H1 (cell line): ENCODE measurements at regions not wholly inside any gene's neighbourhood (a gene's known extent, or its start where the extent isn't known, plus 50 kb on each side); places are given as distances from the start of the nearest gene placed in this dataset.

Source experiments
- CTCF ChIA-PET: fragments of 300-600 bp; sonication (Branson Sonifier 250); formaldehyde crosslinking; loops from one replicate; lab custom pipeline; 2021; ENCODE audit not compliant: partially characterized antibody; lab: Charles Lee
- POLR2A ChIA-PET: fragments of 300-600 bp; sonication (Branson Sonifier 250); formaldehyde crosslinking; loops from one replicate; lab custom pipeline; 2021; ENCODE audit warnings: inconsistent platforms; ENCODE audit not compliant: partially characterized antibody; lab: Charles Lee
- DNase-seq, 2 experiments: peaks; one replicate each; pipeline versions ENCODE4 v3.0.0 to v3.0.0-alpha.2; 2010 to 2022; ENCODE audit warnings: low spot score in 2 of 2, low read depth in 1 of 2, mixed read lengths in 1 of 2
- FAIRE-seq: peaks from 2 replicates; lab custom pipeline; 2011; peaks lifted over from hg19 to GRCh38; lab: Jason Lieb, UNC
- H2AFZ ChIP-seq: 2 replicates; pipeline ENCODE4 v1.8.1; 2012; ENCODE audit warnings: low read length, inconsistent platforms
- H2AK5ac ChIP-seq: 2 replicates; pipeline ENCODE4 v1.6.1; 2013; ENCODE audit warnings: low read depth, low read length
- H2BK120ac ChIP-seq: replicated peaks from 2 replicates; pipeline ENCODE3; 2013; ENCODE audit warnings: low read depth, low read length, inconsistent platforms
- H2BK12ac ChIP-seq: 2 replicates; pipeline ENCODE4 v1.6.1; 2013; ENCODE audit warnings: low read depth, low read length
- H2BK15ac ChIP-seq: 2 replicates; pipeline ENCODE4 v1.6.1; 2013; ENCODE audit warnings: low read length
- H2BK20ac ChIP-seq: 2 replicates; pipeline ENCODE4 v1.6.1; 2013; ENCODE audit warnings: low read length
- H2BK5ac ChIP-seq: 2 replicates; pipeline ENCODE4 v1.6.1; 2013; ENCODE audit warnings: low read depth, low read length
- H3K14ac ChIP-seq: 2 replicates; pipeline ENCODE4 v1.6.1; 2013; ENCODE audit warnings: inconsistent platforms; ENCODE audit not compliant: insufficient read length
- H3K18ac ChIP-seq: 2 replicates; pipeline ENCODE4 v1.6.1; 2013; ENCODE audit warnings: low read length; ENCODE audit errors: extremely low read depth
- H3K23ac ChIP-seq: 2 replicates; pipeline ENCODE4 v1.6.1; 2013; ENCODE audit warnings: inconsistent platforms; ENCODE audit not compliant: insufficient read length
- H3K23me2 ChIP-seq: 2 replicates; pipeline ENCODE4 v1.6.1; 2013; ENCODE audit warnings: low read depth, low read length
- H3K27ac ChIP-seq: 2 replicates; pipeline ENCODE4 v1.6.1; 2011; ENCODE audit warnings: low read depth, low read length, inconsistent platforms
- H3K27me3 ChIP-seq, 4 experiments: replicated peaks in 1 of 4; 1 replicate in 1 of 4; 2 replicates in 3 of 4; pipeline versions ENCODE4 v1.6.1 to v1.8.1; 2011 to 2013; ENCODE audit warnings: low read length in 3 of 4, mild to moderate bottlenecking in 3 of 4, inconsistent platforms in 2 of 4, mixed read lengths in 2 of 4, moderate library complexity in 1 of 4; ENCODE audit not compliant: control insufficient read depth in 3 of 4, insufficient read depth in 3 of 4; ENCODE audit errors: extremely low read depth in 1 of 4
- H3K36me3 ChIP-seq, 4 experiments: 2 replicates each; pipeline versions ENCODE4 v1.6.1 to v1.8.1; 2011 to 2013; ENCODE audit warnings: mild to moderate bottlenecking in 4 of 4, low read length in 3 of 4, moderate library complexity in 2 of 4, control low read depth in 1 of 4, inconsistent platforms in 1 of 4; ENCODE audit not compliant: insufficient read depth in 4 of 4, control insufficient read depth in 2 of 4
- H3K4ac ChIP-seq: replicated peaks from 2 replicates; pipeline ENCODE3; 2013; ENCODE audit warnings: low read length, low read depth, mixed read lengths, inconsistent platforms; ENCODE audit not compliant: insufficient read length
- H3K4me1 ChIP-seq, 4 experiments: replicated peaks in 1 of 4; 1 replicate in 1 of 4; 2 replicates in 3 of 4; pipeline versions ENCODE4 v1.6.1 to v1.8.1; 2011 to 2013; ENCODE audit warnings: low read length in 3 of 4, inconsistent platforms in 2 of 4, mixed read lengths in 1 of 4; ENCODE audit not compliant: insufficient read depth in 4 of 4, control insufficient read depth in 3 of 4
- H3K4me2 ChIP-seq, 2 experiments: 2 replicates each; pipeline versions ENCODE4 v1.6.1 to v1.8.1; 2011 to 2013; ENCODE audit warnings: low read depth in 2 of 2, low read length in 2 of 2, control low read depth in 1 of 2, inconsistent platforms in 1 of 2, mild to moderate bottlenecking in 1 of 2; ENCODE audit not compliant: insufficient read depth in 1 of 2
- H3K4me3 ChIP-seq, 4 experiments: fragments of 200-600, 300-600 bp in 1 of 4; sonication (generic), shearing (Covaris generic), sonication (Bioruptor Twin) in 1 of 4; 2 replicates each; pipeline versions ENCODE4 v1.5.1 to v1.8.1; 2011 to 2016; ENCODE audit warnings: low read length in 4 of 4, low read depth in 3 of 4, control low read depth in 2 of 4, inconsistent platforms in 2 of 4, mild to moderate bottlenecking in 2 of 4, mixed read lengths in 1 of 4, moderate library complexity in 1 of 4; ENCODE audit not compliant: insufficient read depth in 2 of 4; ENCODE audit errors: extremely low read depth in 1 of 4
- H3K56ac ChIP-seq: replicated peaks from 2 replicates; pipeline ENCODE3; 2013; ENCODE audit warnings: low read depth, mild to moderate bottlenecking, mixed read lengths, low read length, inconsistent platforms; ENCODE audit not compliant: insufficient read length
- H3K79me1 ChIP-seq: 2 replicates; pipeline ENCODE4 v1.6.1; 2013; ENCODE audit warnings: low read depth, low read length, control low read depth
- H3K79me2 ChIP-seq, 2 experiments: 2 replicates each; pipeline versions ENCODE4 v1.6.1 to v1.8.1; 2012 to 2013; ENCODE audit warnings: low read length in 2 of 2, mild to moderate bottlenecking in 2 of 2, inconsistent platforms in 1 of 2; ENCODE audit not compliant: insufficient read depth in 2 of 2, control insufficient read depth in 1 of 2
- H3K9ac ChIP-seq, 4 experiments: replicated peaks in 1 of 4; 1 replicate in 1 of 4; 2 replicates in 3 of 4; pipeline versions ENCODE4 v1.6.1 to v1.8.1; 2011 to 2013; ENCODE audit warnings: low read depth in 3 of 4, low read length in 3 of 4, control low read depth in 2 of 4, mild to moderate bottlenecking in 2 of 4, moderate library complexity in 2 of 4, inconsistent platforms in 1 of 4; ENCODE audit errors: extremely low read depth in 1 of 4
- H3K9me3 ChIP-seq, 2 experiments: 2 replicates each; pipeline versions ENCODE4 v1.6.1 to v1.8.1; 2012 to 2013; ENCODE audit warnings: mild to moderate bottlenecking in 2 of 2, moderate library complexity in 2 of 2, control low read depth in 1 of 2, inconsistent platforms in 1 of 2, low read depth in 1 of 2, low read length in 1 of 2, mixed read lengths in 1 of 2; ENCODE audit not compliant: insufficient read depth in 2 of 2
- H4K20me1 ChIP-seq, 2 experiments: replicated peaks in 1 of 2; 2 replicates each; pipeline versions ENCODE3 to v1.8.1; 2011 to 2013; ENCODE audit warnings: inconsistent platforms in 2 of 2, low read length in 2 of 2, mild to moderate bottlenecking in 1 of 2; ENCODE audit not compliant: insufficient read depth in 2 of 2, control insufficient read depth in 1 of 2
- H4K5ac ChIP-seq: 2 replicates; pipeline ENCODE4 v1.6.1; 2013; ENCODE audit warnings: low read length, low read depth, mixed read lengths, inconsistent platforms; ENCODE audit not compliant: insufficient read length
- H4K8ac ChIP-seq: 2 replicates; pipeline ENCODE4 v1.8.0; 2013; ENCODE audit warnings: mild to moderate bottlenecking, moderate library complexity, low read length, inconsistent platforms; ENCODE audit not compliant: insufficient read depth; ENCODE audit errors: extremely low read depth
- H4K91ac ChIP-seq: replicated peaks from 2 replicates; pipeline ENCODE3; 2013; ENCODE audit warnings: low read length, mixed read lengths, inconsistent platforms; ENCODE audit not compliant: insufficient read length
- CHD2 ChIP-seq: IDR thresholded peaks from 2 replicates; pipeline ENCODE4 v1.6.1; 2012; ENCODE audit warnings: low read length, improper control_type of control experiment
- JUN ChIP-seq: IDR thresholded peaks from 2 replicates; pipeline ENCODE4 v1.6.1; 2011; ENCODE audit warnings: low read depth, mild to moderate bottlenecking, improper control_type of control experiment, low read length
- MAX ChIP-seq: IDR thresholded peaks from 2 replicates; pipeline ENCODE4 v1.6.1; 2012; ENCODE audit warnings: inconsistent platforms
- RAD21 ChIP-seq, 2 experiments: IDR thresholded peaks in 1 of 2; conservative IDR thresholded peaks in 1 of 2; 2 replicates each; pipeline ENCODE4 v1.6.1; 2011; ENCODE audit warnings: low read depth in 2 of 2, low read length in 2 of 2, improper control_type of control experiment in 1 of 2, inconsistent platforms in 1 of 2, mild to moderate bottlenecking in 1 of 2, moderate library complexity in 1 of 2
- SIN3A ChIP-seq, 2 experiments: IDR thresholded peaks in 1 of 2; conservative IDR thresholded peaks in 1 of 2; 2 replicates each; pipeline ENCODE4 v1.6.1; 2011 to 2012; ENCODE audit warnings: low read length in 2 of 2, improper control_type of control experiment in 1 of 2, low read depth in 1 of 2, mild to moderate bottlenecking in 1 of 2
- SIX5 ChIP-seq: IDR thresholded peaks from 2 replicates; pipeline ENCODE4 v1.6.1; 2011; ENCODE audit warnings: mild to moderate bottlenecking, low read depth, low read length
- SP1 ChIP-seq: IDR thresholded peaks from 2 replicates; pipeline ENCODE4 v1.6.1; 2011; ENCODE audit warnings: low read depth, low read length
- WGBS, 2 experiments: shearing (Covaris generic) in 1 of 2; methylation state at CpG; one replicate each; pipeline versions ENCODE4 v1.1.6 to v1.1.7; 2013 to 2015; ENCODE audit warnings: low lambda C conversion rate in 2 of 2, mixed read lengths in 2 of 2, inconsistent platforms in 1 of 2, low coverage in 1 of 2, missing lambda C conversion rate in 1 of 2; ENCODE audit not compliant: insufficient replicate concordance in 2 of 2, insufficient coverage in 1 of 2, insufficient read length in 1 of 2; ENCODE audit errors: extremely low coverage in 1 of 2, missing lambda C conversion rate in 1 of 2; 5-methylcytosine and 5-hydroxymethylcytosine counted together

DNA sequence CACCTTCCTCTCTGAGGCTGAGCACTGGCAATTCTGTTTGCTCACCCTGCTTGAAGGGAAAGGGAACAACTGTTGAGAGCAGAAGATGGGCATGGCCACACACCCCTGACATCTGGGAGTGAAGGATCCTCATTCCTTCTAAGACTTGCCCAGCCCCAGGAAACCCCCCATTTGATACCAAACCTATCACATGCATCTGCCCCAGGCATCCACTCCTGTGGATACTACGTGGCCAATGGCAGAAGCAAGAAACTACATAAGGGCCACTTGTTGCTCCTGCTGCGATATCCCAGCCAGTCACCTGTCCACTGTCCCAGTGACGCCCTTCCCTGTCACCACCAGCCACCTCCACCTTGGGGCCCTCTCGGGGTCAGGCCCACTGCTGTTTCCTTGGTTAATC lies 185.2 kb downstream of the SMAD2 start:
- Histone ChIP-seq H3K79me2 (no peaks in the 10 kb centered on the region), H3K27me3 (peaks cover 0 to 9% (median 3%) of the 10 kb centered on the region in 4 experiments; a peak in 5 of 7 replicates), H2BK12ac (no peak overlapping the region), H3K4me3 (no peak overlapping the region), H4K91ac (no peak overlapping the region), H4K5ac (no peak overlapping the region), H3K23ac (no peak overlapping the region), H2AFZ (no peak overlapping the region), H3K14ac (no peak overlapping the region), H3K23me2 (peaks cover 2% of the 10 kb centered on the region; the same call in 1 of the 2 replicates), H2AK5ac (no peak overlapping the region), H2BK15ac (no peak overlapping the region), H3K4ac (no peak overlapping the region), H3K9ac (no peak overlapping the region), H2BK20ac (no peak overlapping the region), H2BK5ac (no peak overlapping the region), H3K9me3 (no peaks in the 10 kb centered on the region), H3K18ac (no peak overlapping the region), H4K8ac (no peak overlapping the region), H3K4me2 (no peak overlapping the region), H2BK120ac (no peak overlapping the region), H3K56ac (no peak overlapping the region), H4K20me1 (no peaks in the 10 kb centered on the region), H3K4me1 (no peaks in the 10 kb centered on the region), H3K79me1 (no peaks in the 10 kb centered on the region), H3K27ac (no peak overlapping the region), H3K36me3 (no peaks in the 10 kb centered on the region)
- CTCF ChIA-PET, result interaction anchor here (0.6 to 7.8 kb wide), 7 partner anchors 11 to 364 kb away, joined by 3 to 58 read pairs (median 3); no protein-coding TSS in a partner anchor
- 91% methylated on average over 4 of the region's 4 CpGs; no CpG with 5 or more reads in 1 of the 2 experiments for WGBS, 2 experiments
- POLR2A ChIA-PET, result interaction anchor here (0.6 kb wide), 1 partner anchor 416 kb away, joined by 3 read pairs; no protein-coding TSS in a partner anchor
- FAIRE-seq (no peak), DNase-seq (no peak)
- no peak for TF ChIP-seq MAX
- TF ChIP-seq RAD21 (IDR thresholded peaks at IDR 0.05 in 1 of 2, conservative IDR thresholded peaks at IDR 0.05 in 1 of 2; ENCODE audit: low read depth in 2 of 2, low read length in 2 of 2), result no peak
- TF ChIP-seq CHD2, result no peak
- TF ChIP-seq SIX5, result no peak
- TF ChIP-seq JUN, result no peak
- no peak for TF ChIP-seq SIN3A (conservative IDR thresholded peaks at IDR 0.05 in 1 of 2, IDR thresholded peaks at IDR 0.05 in 1 of 2; ENCODE audit: low read depth in 1 of 2, low read length in 2 of 2)
- no peak for TF ChIP-seq SP1
